ENCODE measurements at regions not wholly inside any gene's neighbourhood (a gene's known extent, or its start where the extent isn't known, plus 50 kb on each side); places are given as distances from the start of the nearest gene placed in this dataset.

DNA sequence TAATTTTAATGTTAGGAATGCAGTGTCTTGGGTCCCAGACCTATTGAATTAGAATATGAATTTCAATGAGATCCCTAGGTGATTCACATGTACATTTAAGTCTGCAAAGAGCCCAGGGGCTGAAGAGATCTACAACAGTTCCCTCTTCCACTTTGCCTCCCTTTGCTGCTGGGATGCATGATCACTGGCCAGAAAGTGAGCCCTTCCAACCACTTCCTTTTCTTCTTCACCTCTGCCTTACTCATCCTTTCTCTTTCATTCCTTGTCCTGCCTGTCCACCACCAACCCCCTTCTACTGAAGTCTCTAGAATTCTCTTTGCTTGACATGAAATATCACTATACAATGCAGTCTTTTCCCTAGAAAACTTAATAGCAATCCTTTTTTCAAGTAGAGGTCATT, 222.4 kb upstream of the LRIG1 start:
- Histone ChIP-seq H3K4me3 (no peak overlapping the region), H3K27ac (no peak overlapping the region)

DNA sequence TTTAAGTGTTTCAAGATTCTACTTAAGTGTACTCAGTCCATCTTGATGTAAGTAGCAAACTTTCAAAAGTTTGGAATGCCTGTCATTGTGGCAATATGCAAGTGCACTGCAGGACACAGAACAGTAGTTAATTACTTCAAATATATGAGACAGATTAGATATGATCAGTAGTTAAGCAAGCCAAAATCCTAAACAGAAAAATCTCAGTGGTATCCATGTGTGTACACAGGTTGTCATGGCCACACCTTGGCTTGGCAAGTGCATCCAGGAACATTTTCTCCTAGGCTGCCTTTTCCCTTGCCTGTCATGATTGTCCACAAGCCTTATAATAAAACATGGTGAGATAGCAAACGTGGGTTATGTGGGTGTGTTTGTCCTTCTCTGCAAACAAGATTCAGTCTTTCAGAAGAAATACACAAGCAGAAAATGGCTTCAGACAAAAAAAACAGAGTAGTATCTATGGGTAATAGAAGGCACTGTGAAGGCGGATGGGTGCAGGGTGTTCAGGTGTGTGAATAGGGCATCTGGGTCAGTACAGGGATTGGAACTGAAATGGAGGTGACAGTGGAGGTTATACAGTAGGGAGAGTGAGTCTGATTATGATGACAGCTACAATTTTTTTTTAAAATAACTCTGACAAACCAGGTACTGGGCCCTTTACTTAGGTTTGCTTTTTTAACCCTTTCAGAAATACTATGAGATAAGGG, 229.0 kb upstream of the LRIG1 start:
- Histone ChIP-seq H3K27ac (no peak overlapping the region), H3K4me3 (no peak overlapping the region)

- H3K4me3 ChIP-seq, result no peak overlapping the region
- H3K27ac ChIP-seq, result no peak overlapping the region
These were observed 238.0 kb upstream of the LRIG1 start for GRCh38 chr3:66738625-66739365.

DNA sequence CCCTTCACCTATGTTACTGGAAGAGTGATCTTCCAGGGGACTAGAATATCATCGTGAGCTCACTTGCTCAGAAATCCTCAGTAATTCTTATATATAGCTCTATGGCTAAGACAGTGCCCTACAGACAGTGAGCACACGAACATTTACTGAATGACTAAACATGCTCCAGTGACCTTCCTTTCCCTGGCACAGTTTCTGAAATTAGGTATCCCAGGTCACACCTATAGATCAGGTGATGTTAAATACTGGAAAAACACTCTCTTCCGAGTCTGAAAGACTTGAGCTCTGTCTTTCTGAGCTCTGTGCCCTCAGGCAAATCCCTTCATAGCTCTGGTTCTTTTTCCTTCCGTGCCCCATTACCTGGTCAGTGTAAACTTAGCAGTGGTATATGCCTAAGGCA, 239.4 kb upstream of the LRIG1 start:
- H3K27ac ChIP-seq, result no peak overlapping the region

DNA sequence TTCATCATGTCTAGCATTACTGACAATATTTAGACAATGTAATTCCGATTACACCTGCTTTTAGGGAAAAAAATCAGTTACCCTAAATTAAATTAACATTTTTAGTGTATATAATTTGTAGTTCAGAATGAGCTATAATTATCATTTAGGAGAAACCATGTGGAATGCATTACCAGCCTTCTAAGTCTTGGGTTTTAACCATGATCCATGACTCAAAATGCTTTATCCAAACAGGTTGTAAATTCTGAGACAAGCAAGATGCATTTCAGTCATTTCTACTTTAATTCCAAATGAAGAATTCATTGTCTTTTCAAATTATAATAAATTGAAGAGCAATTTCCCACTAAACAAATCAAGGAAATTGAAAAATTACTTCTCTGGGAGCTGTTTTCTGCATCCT, 243.7 kb upstream of the LRIG1 start:
- H3K4me3 ChIP-seq, result no peak overlapping the region
- no peak overlapping the region for H3K27ac ChIP-seq

More for the DNA sequence above, 239.4 kb upstream of the LRIG1 start:
- no peak overlapping the region for H3K4me3 ChIP-seq

GRCh38 chr3:66744986-66745385, 244.2 kb upstream of the LRIG1 start:
- Histone ChIP-seq H3K27ac (no peak overlapping the region), H3K4me3 (no peak overlapping the region)

DNA sequence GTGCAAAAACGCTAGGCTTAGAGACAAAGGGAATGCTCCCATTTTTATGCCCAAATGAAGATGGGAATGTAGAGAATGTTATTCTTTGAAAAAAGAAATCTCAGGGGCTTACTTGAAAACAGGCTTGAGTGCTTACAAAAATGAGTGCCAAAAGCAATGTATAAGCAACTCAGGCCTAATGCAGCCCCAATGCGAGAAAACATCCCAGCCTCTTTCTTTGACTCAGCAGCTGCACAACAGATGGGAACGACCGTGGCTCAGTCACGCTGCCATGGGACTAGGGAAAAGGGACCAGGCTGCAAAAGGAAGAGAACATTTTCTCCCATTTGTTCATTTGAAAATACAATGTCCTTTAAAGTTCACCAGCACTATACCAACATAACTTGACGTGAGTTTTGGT, 246.4 kb upstream of the LRIG1 start:
- no peak overlapping the region for H3K4me3 ChIP-seq
- peak overlapping the region in 2 of 21 experiments; percentile 4 to 13 for H3K27ac ChIP-seq

GRCh38 chr3:66747696-66748095, 246.9 kb upstream of the LRIG1 start:
- Histone ChIP-seq H3K4me3 (no peak overlapping the region), H3K27ac (peak overlapping the region in 2 of 21 experiments; percentile 4 to 35)

DNA sequence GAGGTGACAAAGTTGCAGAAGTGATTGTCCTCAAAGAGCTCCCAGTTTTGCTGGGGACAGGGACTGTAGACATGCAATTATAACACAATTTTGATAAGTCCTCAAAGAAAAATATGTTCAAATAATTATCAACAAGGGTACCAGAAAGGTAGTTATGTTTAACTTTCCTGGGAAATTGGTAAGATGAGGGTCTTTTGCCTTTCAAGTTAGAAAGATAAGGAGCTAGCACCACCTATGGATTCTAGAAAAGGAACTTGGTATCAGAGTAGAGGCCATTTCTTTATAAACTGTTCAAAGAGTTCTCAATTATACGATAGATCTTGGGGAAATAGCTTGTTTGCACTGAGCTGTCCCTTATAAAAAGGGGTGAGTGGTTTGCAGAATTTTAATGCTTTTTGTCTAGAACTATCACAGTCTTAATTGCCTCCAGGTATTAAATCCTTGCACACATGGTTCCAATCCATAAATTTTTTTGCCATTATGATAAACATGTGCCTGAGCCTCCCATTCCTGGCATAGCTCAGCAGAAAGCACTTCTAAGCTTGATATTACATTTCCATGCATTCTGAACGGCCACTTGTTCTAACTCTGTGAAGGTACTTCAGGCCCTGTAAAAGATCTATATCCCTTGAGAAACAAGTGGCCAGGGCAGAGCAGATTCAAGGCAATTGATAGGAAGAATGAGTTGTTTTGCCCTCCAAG, 247.5 kb upstream of the LRIG1 start:
- H3K4me3 ChIP-seq, result no peak overlapping the region

DNA sequence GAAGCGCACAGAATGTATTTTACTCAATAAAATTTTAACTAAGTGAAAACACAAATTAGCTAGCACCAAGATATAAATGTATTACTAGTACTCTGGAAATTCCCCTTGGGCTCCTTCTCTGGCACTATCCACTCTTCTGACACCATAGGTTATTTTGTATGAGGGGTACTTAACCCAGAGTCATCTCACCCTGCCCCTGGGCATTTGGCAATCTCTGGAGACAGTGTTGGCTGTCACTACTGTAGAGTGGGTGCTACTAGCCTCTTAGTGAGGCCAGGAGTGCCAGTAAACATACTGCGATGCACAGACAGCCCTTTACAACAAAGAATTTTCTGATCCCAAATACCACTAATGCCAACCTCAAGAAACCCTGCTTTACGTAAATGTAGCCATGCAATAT, 246.3 kb upstream of the KBTBD8 start:
- H3K4me3 ChIP-seq, result no peak overlapping the region
- H3K27ac ChIP-seq, result no peak overlapping the region

More for the DNA sequence above, 247.5 kb upstream of the LRIG1 start:
- peak overlapping the region in 1 of 21 experiments; percentile 35 for H3K27ac ChIP-seq

DNA sequence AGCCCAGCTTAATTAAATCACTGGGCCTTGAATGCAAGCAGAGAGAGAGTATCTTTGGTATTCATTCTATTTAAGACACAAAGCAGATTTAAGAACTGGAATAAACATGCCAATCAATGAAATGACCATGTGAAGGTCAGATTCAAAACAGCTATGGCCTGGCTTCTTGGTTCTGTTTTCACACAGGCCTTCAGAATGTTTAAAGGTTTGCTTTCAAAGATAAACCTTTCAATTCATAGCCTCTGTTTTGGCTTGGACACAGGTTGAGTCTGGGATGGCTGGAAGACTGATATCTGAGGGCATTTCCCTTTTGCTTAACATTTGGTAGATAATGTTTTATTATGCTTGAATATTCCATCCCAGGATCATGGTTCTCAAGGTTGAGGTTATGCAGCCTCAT, 244.4 kb upstream of the KBTBD8 start:
- no peak overlapping the region for H3K27ac ChIP-seq
- no peak overlapping the region for H3K4me3 ChIP-seq

DNA sequence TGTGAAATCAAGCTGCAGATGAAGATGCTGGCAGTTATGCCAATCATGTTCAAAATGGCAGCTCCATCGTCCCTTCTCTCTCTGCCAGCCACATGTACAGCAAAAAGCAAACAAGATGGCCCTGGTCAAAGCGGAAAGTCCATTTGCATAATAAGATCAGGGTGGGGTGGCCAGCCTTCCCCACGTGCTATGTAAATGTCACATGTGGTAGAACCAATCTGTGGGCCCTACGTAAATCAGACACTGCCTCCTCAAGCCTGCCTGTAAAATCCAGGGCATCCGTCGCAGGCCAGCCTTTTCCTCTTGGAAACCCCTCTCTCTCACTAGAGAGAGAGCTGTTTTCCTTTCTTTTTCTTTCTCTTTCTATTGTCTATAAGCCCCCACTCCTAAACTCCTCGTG, 243.5 kb upstream of the KBTBD8 start:
- Histone ChIP-seq H3K4me3 (no peak overlapping the region), H3K27ac (no peak overlapping the region)

- Histone ChIP-seq H3K4me3 (no peak overlapping the region), H3K27ac (no peak overlapping the region)
These were observed 242.2 kb upstream of the KBTBD8 start for GRCh38 chr3:66755924-66756323.

DNA sequence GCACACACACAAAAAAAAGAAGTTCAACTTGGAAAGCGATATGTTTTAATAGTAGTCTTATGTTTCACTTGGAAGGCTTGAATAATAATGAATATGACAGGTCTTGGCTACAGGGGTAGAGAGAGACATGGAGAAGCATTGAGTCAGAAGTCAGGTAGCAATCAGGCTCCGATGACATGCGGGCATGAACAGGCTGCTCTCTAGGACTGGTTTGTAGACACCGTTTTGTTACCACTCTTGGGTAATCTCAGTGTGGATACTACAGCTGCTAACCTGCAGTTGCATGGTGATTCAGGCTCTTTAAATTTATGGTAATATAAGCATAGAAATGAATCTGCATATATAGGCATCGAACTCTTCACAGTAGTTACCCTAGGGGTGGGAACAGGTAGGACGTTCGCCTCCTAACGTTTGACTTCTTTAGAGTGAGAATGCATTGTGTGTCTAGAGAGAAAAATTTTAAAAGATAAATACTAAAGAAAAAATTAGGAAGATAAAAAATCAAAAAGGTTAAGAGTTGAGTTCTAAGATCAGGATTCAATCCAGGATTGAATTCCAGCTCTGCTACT, 241.6 kb upstream of the KBTBD8 start:
- no peak overlapping the region for H3K4me3 ChIP-seq
- H3K27ac ChIP-seq, result no peak overlapping the region

DNA sequence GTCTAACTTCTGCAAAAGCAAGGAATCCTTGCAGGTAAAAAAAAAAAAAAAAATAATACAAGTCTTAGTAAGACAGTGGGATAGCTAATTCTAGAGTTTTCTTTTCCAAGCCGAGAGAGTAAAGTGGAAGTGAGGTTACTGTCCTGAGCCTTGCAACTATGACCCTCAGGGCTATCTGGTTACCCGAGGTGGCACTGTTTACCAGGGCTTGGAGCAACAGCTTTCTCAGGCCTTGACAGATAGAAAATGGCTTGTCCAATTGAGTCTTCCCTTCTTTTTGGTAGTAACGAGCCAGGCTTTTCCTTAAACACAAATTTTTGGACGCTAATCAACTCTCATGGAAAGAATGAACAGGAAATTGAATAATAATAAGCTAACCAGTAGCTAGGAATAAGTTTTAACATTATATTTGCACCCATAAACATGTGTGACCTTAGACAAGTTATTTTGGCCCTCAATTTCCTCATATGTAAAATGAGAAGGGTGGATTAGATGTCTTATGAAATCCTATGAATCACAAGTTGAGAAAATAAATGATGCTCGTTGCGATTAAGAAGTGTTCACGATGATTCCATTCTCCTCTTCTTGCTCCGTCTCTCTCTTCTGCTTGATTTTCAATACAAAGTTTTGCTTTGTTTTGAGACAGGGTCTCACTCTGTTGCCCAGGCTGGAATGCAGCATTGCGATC, 236.9 kb upstream of the KBTBD8 start:
- H3K27ac ChIP-seq, result peak overlapping the region in 6 of 21 experiments; percentile 11 to 42 (median 34)
- H3K4me3 ChIP-seq, result no peak overlapping the region

DNA sequence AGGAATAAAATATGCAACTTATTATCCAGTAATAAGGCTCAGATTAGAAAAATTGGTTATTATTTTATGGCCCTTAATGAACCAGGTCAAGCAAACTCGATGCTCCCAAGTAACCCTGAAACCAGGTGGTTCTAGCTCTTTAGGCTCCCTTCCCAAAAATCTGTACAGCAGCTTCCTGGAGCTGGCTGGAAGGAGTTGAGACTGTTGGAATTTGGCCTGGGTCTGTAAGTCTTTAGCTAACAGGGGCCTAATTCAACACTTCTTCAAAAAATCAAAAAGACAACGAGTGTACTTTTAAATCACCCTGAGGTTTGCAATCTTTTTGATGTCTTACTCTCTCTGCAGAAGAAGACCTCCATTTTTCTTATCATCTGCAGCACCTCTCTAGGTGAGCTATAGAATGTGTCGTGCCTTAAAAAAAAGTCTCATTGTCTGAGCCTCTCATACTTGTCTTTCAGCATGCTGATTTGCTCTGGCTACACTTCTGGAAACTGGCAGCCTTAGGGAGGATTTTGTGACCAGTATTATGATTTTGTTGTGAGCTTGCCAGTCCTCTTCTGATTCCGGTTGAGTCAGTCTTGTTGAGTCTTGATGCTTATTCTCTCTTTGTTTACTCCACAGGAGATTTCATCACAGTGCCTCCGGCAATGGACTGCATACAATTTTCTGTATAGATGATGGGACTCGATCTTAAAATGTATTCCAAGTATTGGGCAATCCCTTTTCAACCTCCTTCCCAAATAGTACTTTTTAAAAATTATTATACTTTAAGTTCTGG, 235.0 kb upstream of the KBTBD8 start:
- H3K4me3 ChIP-seq, result no peak overlapping the region
- H3K27ac ChIP-seq, result peak overlapping the region in 12 of 21 experiments; percentile 15 to 75 (median 48)

GRCh38 chr3:66778107-66778506, 220.0 kb upstream of the KBTBD8 start:
- H3K4me3 ChIP-seq, result no peak overlapping the region
- H3K27ac ChIP-seq, result no peak overlapping the region

DNA sequence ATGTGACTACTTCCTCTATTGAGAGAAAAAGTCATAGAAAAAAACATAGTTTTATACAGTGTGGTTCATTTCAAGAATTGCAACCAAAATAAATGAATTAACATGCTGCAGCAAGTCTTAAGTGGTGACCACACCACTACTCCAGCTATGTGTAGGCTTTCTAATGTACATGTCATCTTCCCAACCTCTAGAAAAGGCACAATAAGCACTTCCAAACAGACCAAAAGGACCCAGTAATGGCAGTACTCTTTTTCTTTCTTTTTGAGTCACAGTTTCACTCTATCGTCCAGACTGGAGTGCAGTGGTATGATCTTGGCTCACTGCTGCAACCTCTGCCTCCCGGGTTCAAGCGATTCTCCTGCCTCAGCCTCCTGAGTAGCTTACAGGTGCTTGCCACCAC, 219.3 kb upstream of the KBTBD8 start:
- Histone ChIP-seq H3K4me3 (no peak overlapping the region), H3K27ac (no peak overlapping the region)

Data from skin epidermis (tissue), 12 donors.